ENCODE measurements at regions not wholly inside any gene's neighbourhood (a gene's known extent, or its start where the extent isn't known, plus 50 kb on each side); places are given as distances from the start of the nearest gene placed in this dataset.

GRCh38 chr22:44608597-44609399 is 93.2 kb upstream of the PRR5 start:
- H3K9me3 ChIP-seq = peaks cover 3% of the 10 kb centered on the region; the same call in 1 of the 3 replicates
- 50% methylated on average over 5 of the region's 13 CpGs for WGBS (ENCODE audit: missing lambda C conversion rate)
- ChIA-PET POLR2A (no interaction called here), CTCF (interaction anchor here (1.6 to 1.8 kb wide), 2 partner anchors 17 to 527 kb away, joined by 4 read pairs; no protein-coding TSS in a partner anchor)
- H3K4me2 ChIP-seq = no peak overlapping the region
- no peak overlapping the region for H3K4me3 ChIP-seq
- TF ChIP-seq POLR2AphosphoS2 (conservative IDR thresholded peaks at IDR 0.05; ENCODE audit: low read length) (no peak), ZFP36 (IDR thresholded peaks at IDR 0.05; ENCODE audit: borderline replicate concordance, partially characterized antibody) (no peak), EHMT2 (IDR thresholded peaks at IDR 0.05; ENCODE audit: low read depth) (no peak), RCOR1 (IDR thresholded peaks at IDR 0.05; ENCODE audit: low read depth, low read length) (no peak), JUNB (IDR thresholded peaks at IDR 0.05) (no peak), ESRRA (IDR thresholded peaks at IDR 0.05; ENCODE audit: borderline replicate concordance, low read length) (no peak), NR3C1 (IDR thresholded peaks at IDR 0.05) (no peak), CBX2 (IDR thresholded peaks at IDR 0.05; ENCODE audit: borderline replicate concordance, low read depth) (no peak), FOXS1 (CRISPR knock-in tag; IDR thresholded peaks at IDR 0.05) (no peak), CHD2 (IDR thresholded peaks at IDR 0.05; ENCODE audit: low read length, partially characterized antibody) (no peak), TFCP2L1 (CRISPR knock-in tag; IDR thresholded peaks at IDR 0.05) (no peak), RAD21 (conservative IDR thresholded peaks at IDR 0.05 in 1 of 2, IDR thresholded peaks at IDR 0.05 in 1 of 2) (no peak), HOXA7 (CRISPR knock-in tag; IDR thresholded peaks at IDR 0.05) (no peak), TP53 (CRISPR knock-in tag; IDR thresholded peaks at IDR 0.05) (no peak), MAFK (IDR thresholded peaks at IDR 0.05; ENCODE audit: partially characterized antibody) (no peak)
- TF ChIP-seq, protein P1, sequence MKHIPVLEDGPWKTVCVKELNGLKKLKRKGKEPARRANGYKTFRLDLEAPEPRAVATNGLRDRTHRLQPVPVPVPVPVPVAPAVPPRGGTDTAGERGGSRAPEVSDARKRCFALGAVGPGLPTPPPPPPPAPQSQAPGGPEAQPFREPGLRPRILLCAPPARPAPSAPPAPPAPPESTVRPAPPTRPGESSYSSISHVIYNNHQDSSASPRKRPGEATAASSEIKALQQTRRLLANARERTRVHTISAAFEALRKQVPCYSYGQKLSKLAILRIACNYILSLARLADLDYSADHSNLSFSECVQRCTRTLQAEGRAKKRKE (CRISPR knock-in tag; IDR thresholded peaks at IDR 0.05; ENCODE audit: low read depth) = no peak
- TF ChIP-seq, protein P2, sequence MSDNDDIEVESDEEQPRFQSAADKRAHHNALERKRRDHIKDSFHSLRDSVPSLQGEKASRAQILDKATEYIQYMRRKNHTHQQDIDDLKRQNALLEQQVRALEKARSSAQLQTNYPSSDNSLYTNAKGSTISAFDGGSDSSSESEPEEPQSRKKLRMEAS (IDR thresholded peaks at IDR 0.05) = no peak
- DNase-seq (ENCODE audit: low read depth in 1 of 2, low spot score in 1 of 2) = no peak
- ATAC-seq = no peak
- FAIRE-seq = no peak
- H3K4me1 ChIP-seq = no peaks in the 10 kb centered on the region
- H3K27ac ChIP-seq = no peak overlapping the region

GRCh38 chr22:44606126-44606525 is 95.9 kb upstream of the PRR5 start:
- WGBS (ENCODE audit: missing lambda C conversion rate) = 41% methylated on average over 12 of the region's 12 CpGs
- Histone ChIP-seq H3K4me3 (no peak overlapping the region), H3K4me2 (no peak overlapping the region), H3K9me3 (no peaks in the 10 kb centered on the region), H3K4me1 (no peaks in the 10 kb centered on the region), H3K27ac (no peak overlapping the region)
- ATAC-seq (no peak), FAIRE-seq (no peak), DNase-seq (ENCODE audit: low read depth in 1 of 2, low spot score in 1 of 2) (no peak)
- TF ChIP-seq JUNB (IDR thresholded peaks at IDR 0.05) (no peak), JUN (IDR thresholded peaks at IDR 0.05) (no peak), POLR2AphosphoS2 (conservative IDR thresholded peaks at IDR 0.05; ENCODE audit: low read length) (no peak), MAZ (IDR thresholded peaks at IDR 0.05; ENCODE audit: borderline replicate concordance, low read depth, low read length) (no peak), RFX5 (IDR thresholded peaks at IDR 0.05) (no peak), GATA3 (IDR thresholded peaks at IDR 0.05; ENCODE audit: borderline replicate concordance) (no peak), NR3C1 (IDR thresholded peaks at IDR 0.05) (no peak), EHMT2 (IDR thresholded peaks at IDR 0.05; ENCODE audit: low read depth) (no peak), PBX3 (IDR thresholded peaks at IDR 0.05) (no peak), FOXS1 (CRISPR knock-in tag; IDR thresholded peaks at IDR 0.05) (no peak), ESRRA (IDR thresholded peaks at IDR 0.05; ENCODE audit: borderline replicate concordance, low read length) (no peak), ZFP36 (IDR thresholded peaks at IDR 0.05; ENCODE audit: borderline replicate concordance, partially characterized antibody) (no peak), CTCF (IDR thresholded peaks at IDR 0.05) (no peak), KDM1A (IDR thresholded peaks at IDR 0.05; ENCODE audit: low read depth) (no peak), HEYL (CRISPR knock-in tag; IDR thresholded peaks at IDR 0.05) (no peak), BHLHE40 (IDR thresholded peaks at IDR 0.05; ENCODE audit: low read depth, low read length) (no peak), HOXB5 (CRISPR knock-in tag; IDR thresholded peaks at IDR 0.05) (no peak)
- TF ChIP-seq, protein P3, sequence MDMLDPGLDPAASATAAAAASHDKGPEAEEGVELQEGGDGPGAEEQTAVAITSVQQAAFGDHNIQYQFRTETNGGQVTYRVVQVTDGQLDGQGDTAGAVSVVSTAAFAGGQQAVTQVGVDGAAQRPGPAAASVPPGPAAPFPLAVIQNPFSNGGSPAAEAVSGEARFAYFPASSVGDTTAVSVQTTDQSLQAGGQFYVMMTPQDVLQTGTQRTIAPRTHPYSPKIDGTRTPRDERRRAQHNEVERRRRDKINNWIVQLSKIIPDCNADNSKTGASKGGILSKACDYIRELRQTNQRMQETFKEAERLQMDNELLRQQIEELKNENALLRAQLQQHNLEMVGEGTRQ (IDR thresholded peaks at IDR 0.05) = no peak
- POLR2A ChIA-PET = no interaction called here
- CTCF ChIA-PET = interaction anchor here (1.0 kb wide), 1 partner anchor 19 kb away, joined by 3 read pairs; no protein-coding TSS in a partner anchor
